Thyroid gland (tissue), 4 donors: ENCODE measurements at regions not wholly inside any gene's neighbourhood (a gene's known extent, or its start where the extent isn't known, plus 50 kb on each side); places are given as distances from the start of the nearest gene placed in this dataset.

Experiments used
- POLR2A ChIP-seq, 2 donors: fragments of 450-650 bp; IDR thresholded peaks; one replicate each; pipeline ENCODE4 v1.6.1; 2017; ENCODE audit warnings: antibody characterized with exemption in 2 of 2, mild to moderate bottlenecking in 2 of 2, moderate library complexity in 1 of 2
- TF ChIP-seq, protein P1 (sequence below), 6 experiments: fragments of 200-600 bp in 3 of 6; fragments of 450-650 bp in 3 of 6; sonication (generic) in 3 of 6; IDR thresholded peaks; one replicate each; pipeline ENCODE4 v1.5.1; 2016 to 2019; ENCODE audit warnings: antibody characterized with exemption in 6 of 6, mild to moderate bottlenecking in 2 of 6, inconsistent platforms in 1 of 6, moderate library complexity in 1 of 6

DNA sequence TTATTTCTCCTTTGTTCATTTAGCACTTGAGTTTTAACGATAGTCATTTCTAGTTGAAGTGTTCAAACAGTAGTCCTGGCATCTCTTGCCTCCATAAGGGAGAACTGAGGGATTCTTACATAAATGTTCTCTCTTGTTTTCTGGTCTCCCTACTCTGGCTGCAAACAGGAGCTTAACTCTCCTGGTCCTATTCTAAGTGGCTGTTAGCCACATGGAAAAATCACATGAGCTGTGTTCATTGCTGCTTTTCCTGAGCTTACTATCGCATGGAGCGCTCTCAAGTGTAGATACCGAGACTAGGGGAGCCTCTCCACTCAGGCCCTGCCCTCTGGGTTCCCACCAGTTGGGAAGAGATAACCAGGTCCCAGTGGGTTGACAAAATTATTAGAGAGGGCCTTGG, 403.1 kb upstream of the TPM1 start:
- TF ChIP-seq, protein P1, sequence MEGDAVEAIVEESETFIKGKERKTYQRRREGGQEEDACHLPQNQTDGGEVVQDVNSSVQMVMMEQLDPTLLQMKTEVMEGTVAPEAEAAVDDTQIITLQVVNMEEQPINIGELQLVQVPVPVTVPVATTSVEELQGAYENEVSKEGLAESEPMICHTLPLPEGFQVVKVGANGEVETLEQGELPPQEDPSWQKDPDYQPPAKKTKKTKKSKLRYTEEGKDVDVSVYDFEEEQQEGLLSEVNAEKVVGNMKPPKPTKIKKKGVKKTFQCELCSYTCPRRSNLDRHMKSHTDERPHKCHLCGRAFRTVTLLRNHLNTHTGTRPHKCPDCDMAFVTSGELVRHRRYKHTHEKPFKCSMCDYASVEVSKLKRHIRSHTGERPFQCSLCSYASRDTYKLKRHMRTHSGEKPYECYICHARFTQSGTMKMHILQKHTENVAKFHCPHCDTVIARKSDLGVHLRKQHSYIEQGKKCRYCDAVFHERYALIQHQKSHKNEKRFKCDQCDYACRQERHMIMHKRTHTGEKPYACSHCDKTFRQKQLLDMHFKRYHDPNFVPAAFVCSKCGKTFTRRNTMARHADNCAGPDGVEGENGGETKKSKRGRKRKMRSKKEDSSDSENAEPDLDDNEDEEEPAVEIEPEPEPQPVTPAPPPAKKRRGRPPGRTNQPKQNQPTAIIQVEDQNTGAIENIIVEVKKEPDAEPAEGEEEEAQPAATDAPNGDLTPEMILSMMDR (IDR thresholded peaks at IDR 0.05) = no peak
- no peak for TF ChIP-seq POLR2A (IDR thresholded peaks at IDR 0.05)
